HG02852 (cell line): ENCODE measurements at regions not wholly inside any gene's neighbourhood (a gene's known extent, or its start where the extent isn't known, plus 50 kb on each side); places are given as distances from the start of the nearest gene placed in this dataset.

Experiments used
- ATAC-seq: cut with Tn5 transposase; IDR thresholded peaks from one replicate; pipeline ENCODE4 v1.9.1; 2021; ENCODE audit warnings: mild to moderate bottlenecking, moderate library complexity; ENCODE audit not compliant: unreplicated experiment

DNA sequence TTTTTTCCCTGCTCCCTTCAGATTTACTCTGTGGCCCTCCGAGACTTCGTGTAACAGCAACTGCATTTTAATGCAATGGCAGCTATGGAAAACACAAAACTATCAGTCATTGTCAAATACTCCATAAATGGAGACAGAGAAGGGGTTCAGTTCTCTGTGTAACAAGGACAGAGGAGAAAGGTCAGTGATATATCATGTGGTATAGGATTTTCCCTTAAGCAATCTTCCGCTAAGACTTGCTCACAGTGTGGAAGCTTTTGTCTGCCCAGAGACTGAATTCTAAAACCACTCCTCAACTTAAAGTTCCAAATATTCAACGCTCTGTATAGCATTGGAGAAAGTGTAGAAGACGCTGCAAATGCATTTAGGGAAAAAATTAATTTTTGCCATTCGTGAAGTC lies 111.3 kb upstream of the EDNRB start:
- no peak for ATAC-seq

DNA sequence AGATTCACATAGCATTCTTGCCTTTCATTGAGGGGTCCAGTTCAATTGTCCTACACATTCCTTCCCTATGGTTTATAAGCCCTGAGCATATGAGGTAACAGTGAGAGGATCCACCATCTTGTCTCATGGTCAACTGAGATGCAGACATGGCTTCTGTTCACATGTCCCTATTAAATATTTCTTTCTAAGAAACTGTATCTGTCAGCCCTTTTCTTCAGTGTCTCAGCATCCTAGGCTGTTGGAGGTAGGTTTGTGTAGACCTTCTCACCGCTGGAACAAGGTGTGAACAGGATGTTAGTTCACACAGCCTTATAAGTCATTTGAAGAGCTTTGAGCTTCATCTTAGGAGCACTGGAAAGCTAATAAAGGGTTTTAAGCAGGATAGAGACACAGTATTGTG lies 110.3 kb upstream of the EDNRB start:
- ATAC-seq: no peak

DNA sequence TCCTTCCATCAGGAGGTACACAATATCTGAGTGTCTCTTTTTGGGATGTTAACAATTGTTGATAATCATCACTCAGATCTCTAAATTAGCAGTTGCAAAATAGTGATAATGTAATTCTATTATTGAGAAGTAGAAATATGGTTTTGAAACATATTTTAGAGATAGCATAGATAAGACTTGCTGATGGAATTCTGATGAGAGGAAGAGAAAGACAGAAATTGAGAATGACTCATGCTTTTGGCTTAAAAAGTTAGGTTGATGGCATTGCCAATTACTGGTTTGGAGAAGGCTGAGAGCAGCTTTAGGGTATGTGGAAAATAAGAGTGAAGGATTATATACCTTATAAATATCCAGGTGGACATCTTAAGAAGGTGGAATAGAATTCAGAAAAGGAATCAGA lies 106.4 kb upstream of the EDNRB start:
- no peak for ATAC-seq

DNA sequence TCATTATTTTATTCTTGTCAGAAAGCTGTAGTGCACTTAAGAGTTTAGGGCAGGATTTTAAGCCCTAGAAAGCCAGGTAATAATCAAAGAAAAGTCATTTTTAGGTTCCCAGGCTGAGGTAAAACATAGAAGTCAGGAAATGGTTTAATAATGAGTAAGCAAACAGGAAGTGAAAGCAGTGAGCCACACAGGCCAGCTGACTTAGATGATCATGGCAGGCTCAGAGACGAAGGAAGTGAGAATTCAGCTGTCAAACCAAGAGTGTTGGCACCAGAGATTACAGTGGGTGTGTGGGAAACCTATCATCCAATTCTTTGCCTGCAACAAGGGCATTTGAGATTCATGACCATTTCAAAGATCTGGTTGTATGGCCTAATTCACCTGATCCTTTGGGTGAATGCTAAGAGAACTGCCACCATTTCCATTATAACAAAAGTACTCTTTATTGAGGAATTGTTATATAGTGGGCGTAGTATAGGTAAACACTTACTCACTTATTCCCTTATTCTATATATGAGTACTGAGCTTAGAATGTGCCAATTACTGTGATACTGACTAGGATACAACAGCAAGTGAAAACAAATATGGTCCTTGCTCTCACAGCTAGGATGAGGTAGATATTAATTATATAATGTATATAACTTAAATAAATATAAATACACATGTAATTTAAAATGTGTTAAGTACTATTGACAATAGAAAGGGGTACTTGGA lies 103.7 kb upstream of the EDNRB start:
- ATAC-seq: peak; percentile 100

DNA sequence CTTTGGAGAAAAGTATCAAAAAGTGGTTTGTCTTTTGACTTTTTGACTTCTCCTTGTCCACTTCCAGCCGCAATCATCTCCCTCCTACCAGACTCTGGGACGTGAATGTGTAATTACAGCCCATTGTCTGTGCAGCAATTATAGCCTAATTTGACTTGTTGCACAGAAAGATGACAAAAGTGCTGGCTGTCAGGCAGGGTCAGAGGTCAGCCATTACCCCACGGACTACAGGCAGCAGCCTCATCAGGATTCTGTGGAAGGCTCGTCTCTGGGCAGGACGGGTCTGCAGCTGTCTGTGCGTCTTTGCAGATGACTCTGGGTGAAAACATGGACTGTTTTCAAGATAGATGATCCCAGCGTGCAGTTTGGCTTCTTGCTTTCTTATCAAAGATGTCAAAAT lies 102.2 kb upstream of the EDNRB start:
- no peak for ATAC-seq

DNA sequence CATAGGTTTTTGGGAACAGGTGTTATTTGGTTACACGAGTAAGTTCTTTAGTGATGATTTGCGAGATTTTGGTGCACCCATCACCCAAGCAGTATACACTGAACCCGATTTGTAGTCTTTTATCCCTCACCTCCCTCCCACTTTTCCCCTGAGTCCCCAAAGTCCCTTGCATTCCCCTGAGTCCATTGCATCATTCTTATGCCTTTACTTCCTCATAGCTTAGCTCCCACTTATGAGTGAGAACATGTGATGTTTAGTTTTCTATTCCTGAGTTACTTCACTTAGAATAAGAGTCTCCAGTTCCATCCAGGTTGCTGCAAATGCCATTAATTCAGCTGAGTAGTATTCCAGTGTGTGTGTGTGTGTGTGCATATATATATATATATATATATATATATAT lies 97.2 kb upstream of the EDNRB start:
- ATAC-seq: no peak

DNA sequence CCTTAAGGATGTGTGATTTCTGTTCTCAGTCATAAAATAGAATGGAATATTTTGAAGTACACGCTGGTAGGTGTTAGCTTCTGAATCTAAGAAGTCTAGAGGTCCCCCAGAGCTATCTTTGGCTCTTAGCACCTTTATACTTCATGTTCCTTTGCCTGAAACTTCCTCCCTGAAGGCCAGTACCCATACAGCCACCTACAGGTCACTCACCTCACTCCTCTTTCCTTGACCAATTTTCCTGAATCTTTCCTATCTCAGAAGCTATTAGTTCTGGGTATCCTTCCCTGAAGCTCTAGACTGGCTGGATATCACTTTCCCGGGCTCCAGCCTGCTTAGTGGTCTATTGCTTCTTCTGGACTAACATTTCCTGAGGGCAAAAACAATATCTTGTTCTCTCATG lies 93.4 kb upstream of the EDNRB start:
- ATAC-seq: no peak

DNA sequence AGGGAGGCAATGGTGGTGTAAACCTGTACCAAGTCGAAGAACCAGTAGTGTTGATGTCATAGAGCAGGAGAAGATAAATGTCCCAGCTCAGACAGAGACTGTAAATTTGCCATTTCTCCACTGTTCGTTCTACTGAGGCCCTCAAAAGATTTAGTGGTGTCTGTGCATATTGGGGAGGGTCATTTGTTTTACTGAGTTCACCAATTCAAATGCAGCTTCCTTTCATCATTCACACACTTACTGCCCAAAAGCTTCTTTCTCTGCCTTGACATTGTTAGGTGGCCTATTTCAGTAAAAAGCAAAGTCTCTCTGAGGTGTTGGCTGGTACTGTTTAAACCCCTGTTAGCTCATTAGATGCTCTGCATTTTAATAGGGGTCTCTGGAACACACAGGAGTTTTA lies 86.2 kb upstream of the EDNRB start:
- no peak for ATAC-seq

DNA sequence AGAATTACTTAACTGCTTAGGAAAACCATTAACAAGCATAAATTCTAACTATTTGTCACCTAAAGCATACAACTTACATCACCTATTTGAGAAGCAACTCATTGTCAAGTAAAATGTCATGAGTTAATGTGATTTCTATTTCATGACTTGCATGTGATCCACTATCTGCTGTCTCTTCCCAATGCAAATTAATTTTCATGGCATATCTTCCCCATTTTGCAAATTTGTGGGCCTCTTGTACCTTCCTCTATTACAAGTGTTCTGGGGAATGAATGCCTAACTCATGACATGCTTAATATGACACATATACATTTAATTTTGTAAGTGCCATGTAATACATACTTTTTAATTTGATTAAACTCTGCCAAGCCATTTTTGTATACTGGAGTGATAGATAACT lies 81.1 kb upstream of the EDNRB start:
- ATAC-seq: no peak

DNA sequence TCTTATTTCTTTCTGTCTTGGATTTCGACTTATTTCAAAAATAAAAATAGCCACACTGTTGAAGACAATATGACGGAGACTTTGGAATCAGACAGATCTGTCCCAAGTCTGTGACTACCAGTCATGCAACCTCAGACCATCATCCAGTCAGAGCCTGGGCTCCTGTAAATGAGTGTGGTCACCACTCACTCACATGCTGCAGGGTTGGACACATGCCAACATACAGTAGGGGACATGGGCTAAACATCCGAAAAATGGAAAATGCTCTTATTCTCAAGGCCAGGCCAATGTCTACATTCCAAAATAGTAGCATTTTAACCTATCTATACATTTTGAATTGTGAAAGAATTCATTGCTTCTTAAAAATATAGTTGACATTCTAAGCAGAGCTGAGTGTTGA lies 75.5 kb upstream of the EDNRB start:
- no peak for ATAC-seq

DNA sequence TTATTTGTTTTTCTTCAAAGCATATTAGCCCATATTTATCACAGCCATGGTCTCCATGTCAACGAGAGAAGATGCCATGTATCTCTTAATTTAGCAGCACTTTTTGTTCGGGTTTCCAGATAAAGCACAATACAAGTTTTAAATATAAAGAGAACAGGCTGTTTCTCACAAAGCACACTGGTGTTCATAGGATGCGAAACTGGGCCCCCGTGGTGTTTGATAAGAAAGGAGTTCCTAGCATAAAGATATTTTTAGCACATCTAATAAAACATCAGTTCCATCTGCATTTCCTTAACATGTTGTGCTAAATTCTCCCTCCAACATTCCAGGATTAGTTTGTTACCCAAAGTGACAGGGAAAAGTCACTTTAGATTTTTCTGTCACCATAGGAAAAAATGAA lies 72.4 kb upstream of the EDNRB start:
- no peak for ATAC-seq

DNA sequence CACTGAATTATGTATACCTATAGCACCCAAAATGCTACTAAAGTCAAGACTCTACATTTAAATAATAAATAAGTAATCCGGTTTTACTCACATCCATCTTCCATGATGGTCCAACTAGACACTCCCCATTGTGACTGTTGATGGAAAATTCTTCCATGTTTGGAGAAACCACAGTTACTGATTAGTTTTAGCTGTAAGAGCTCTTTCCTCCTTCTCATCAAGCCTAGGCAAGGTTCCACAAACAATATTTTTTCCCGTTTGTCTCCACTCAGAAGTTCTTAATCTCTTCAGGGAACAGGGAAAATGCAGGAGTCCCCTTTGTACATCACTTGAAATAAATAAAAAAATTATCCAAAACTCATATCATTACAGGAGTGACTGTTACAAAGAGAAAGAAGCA lies 70.7 kb upstream of the EDNRB start:
- ATAC-seq: no peak

DNA sequence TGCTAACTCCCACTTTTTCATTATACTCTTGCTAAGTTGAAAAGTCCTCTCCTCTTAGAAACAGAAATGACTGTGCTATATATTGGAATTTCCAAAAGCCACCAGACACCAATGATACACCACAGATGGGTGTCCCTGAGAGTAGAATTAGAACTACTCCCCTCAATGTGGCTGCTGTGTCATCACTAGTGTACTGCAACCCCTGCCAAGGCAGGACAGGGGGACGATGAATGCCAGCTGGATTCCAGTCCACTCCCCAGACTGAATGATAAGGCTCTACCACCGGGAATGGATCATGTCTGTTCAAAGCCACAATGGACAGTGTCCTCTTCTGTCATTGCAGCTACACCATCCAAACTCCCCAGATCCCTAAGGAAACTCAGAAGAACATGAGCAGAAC lies 69.7 kb upstream of the EDNRB start:
- ATAC-seq: no peak

DNA sequence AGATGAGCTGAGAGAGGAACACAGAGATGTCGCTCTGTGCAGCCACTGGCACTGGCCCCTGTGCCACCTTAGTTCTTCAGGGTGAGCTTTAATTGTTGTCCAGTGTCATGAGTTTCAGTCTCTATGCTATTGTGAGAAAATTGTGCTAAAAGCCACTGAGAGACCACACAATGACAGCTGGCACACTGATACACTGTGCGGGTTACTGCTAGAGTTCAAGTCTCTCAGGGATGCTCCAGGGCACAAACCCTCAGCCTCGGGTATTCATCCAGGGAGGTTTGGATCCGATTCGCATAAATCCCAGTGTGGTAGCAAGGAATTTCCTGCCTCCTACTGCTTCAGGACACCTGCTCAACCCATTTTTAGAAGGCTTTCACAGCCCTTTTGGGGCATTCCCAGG lies 68.1 kb upstream of the EDNRB start:
- ATAC-seq: no peak

DNA sequence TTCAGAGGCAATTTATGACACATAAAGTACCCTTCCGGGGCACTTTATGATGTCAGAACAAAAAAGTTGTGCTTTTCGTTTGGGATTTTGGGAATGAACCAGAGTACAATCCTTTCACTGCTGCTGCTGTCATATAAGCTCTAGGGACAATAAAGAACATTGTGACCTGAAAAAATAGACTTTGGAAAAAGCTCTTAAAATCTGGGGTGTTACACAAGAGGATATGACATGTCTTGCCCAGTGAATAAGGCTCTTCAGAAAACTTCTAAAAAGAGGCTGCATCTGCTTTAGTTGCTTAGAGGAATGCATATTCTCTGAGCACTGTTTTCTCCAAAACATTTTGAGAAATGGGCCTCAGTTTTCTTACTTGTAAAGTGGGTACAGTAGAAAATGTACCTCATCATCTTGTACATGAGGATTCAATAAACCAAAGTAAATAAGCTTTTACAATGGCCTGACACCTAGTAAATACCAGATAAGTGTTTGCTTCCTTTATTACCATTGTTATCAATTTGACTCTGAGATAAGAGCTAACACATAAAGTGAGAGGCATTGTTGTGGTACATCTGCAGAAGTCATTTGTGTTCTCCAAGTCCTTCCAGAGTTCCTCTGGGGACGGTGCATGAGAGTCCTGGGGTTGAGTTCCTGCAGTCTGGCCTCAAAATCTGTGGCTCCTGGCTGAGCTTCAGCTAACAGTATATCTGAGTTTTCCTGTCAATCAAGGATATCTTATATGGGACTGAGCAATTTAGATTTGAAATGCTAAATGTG lies 67.4 kb upstream of the EDNRB start:
- ATAC-seq: no peak

DNA sequence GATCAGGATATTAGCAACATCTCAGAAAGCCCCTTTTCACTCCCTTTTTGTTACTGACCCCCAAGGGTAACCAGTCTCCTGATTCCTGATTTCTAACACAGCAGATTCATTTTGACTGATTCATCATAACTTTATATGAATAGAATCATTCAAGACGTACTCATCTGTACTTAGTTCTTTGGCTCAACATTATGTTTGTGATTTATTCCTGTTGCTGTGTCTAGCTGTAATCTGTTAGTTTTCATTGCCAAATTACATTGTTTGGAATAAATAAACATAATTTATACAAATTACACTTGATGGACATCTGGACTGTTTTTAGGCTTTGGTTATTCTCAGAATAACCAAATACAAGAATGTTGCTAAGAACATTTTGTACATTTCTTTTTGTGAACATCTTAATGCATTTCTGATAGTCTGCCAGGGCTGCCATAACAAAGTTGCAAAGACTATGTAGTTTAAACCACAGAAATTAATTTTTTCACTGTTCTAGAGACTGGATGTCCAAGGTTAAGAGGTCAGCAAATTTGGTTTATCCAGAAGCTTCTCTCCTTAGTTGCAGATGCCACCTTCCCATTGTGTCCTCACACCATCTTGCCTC lies 62.8 kb upstream of the EDNRB start:
- no peak for ATAC-seq

DNA sequence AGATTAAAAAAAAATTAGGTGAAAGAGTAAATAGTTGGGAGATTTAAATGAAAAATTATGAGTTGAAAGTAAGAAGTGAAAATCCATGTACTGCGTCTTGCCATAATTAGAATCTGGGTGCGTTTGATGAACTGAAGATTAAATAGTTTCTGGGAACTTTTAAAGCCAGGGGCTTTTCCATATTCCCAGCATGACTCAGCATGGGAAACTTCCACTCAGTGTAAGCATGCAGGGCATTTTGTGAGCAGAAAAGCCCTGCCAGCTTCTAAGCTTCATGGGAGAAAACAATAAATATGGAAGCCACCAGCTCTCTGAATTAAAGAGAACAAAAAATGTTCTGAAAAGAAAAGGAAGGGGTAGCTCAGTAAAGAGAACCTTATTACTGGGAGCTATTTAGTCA lies 62.0 kb upstream of the EDNRB start:
- no peak for ATAC-seq

DNA sequence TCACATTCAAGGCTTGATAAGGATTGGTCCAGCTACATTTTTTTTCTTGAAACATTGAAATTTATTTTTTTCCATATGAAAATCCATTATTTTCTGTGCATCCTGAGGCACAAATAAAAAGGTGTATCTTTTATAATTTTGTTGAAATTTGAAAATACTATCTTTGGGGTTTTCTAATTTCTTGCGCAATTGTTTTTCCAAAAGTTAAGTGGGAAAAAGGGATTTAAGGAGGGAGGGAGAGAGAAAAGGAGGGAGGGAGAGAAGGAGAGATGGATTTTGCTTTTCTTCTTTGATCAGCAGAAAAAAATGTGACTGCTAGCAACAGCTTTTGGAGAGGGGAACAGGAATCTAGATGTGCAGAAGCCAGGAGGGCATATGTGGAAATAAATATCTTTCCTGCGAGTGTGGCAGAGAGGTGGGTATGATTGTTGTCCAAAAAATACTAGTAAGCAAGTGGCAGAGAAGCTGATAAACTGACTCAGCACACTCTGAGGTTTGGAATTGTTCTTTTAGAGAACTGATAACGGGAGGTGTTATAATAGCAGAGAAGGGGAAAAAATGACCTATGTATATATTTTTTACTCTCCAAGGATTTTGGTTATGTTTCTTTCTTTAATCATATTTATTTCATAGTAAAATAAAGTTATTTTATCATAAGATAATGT lies 61.2 kb upstream of the EDNRB start:
- ATAC-seq: no peak

DNA sequence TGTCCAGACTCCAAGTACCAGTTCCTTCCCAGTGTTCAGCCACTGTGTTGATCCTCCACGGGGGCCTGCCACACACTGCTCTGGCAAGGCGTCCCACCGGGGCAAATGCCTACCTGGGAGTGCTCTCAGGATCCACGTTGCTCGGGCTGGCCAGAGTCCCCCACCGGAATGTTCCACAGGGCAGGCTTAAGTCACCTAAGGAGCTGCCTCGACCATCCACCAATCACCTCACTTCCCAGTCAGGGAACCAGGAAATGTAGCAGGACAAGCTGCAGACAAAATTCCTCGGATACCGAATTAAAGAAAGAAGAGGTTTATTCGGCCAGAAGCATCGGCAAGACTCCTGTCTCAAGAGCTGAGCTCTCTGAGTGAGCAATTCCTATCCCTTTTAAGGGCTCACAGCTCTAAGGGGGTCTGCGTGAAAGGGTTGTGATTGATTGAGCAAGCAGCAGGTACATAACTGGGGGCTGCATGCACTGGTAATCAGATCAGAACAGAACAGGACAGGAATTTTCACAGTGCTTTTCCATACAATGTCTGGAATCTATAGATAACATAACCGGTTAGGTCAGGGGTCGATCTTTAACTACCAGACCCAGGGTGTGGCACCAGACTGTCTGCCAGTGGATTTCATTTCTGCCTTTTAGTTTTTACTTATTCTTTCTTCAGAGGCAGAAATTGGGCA lies 56.9 kb upstream of the EDNRB start:
- ATAC-seq: no peak

DNA sequence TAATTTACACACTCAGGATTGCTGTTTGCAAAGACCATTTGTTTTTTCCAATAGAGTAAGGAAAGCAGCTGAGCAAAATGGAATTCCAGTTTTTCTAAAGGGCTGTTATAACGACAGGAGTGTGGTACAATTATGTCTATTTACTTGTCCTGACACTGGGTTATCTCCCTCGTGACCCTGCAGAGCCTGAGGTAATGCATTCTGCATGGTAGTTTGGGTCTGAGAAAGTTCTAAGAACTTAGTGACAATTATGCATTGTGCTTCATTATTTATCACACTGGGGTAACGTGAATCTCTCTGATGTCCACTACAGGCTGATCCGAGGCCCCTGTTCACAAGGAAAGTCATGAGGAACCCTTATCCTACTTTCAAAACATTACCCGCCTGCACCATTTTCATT lies 50.7 kb upstream of the EDNRB start:
- ATAC-seq: no peak
